DOHH2 (cell line): ENCODE measurements at regions not wholly inside any gene's neighbourhood (a gene's known extent, or its start where the extent isn't known, plus 50 kb on each side); places are given as distances from the start of the nearest gene placed in this dataset.

Experiments
- H3F3A ChIP-seq: fragments of 200-600 bp; sonication (generic), shearing (Covaris generic); 2 replicates; pipeline ENCODE4 v1.6.0; 2016; ENCODE audit warnings: antibody characterized with exemption, mild to moderate bottlenecking; ENCODE audit not compliant: control insufficient read depth, insufficient read depth
- H3K27ac ChIP-seq: fragments of 200-600 bp; sonication (generic); 2 replicates; pipeline ENCODE4 v1.5.1; 2014; ENCODE audit warnings: low read depth, mild to moderate bottlenecking, low read length, moderate library complexity
- H3K27me3 ChIP-seq: fragments of 200-600 bp; sonication (generic); 2 replicates; pipeline ENCODE4 v1.6.1; 2014; ENCODE audit warnings: mild to moderate bottlenecking, low read length, mixed read lengths; ENCODE audit not compliant: control insufficient read depth
- H3K36me3 ChIP-seq: fragments of 200-600 bp; sonication (generic); 2 replicates; pipeline ENCODE4 v1.6.1; 2014; ENCODE audit warnings: mild to moderate bottlenecking, low read length, moderate library complexity, mixed read lengths; ENCODE audit not compliant: control insufficient read depth
- H3K4me1 ChIP-seq: fragments of 200-600 bp; sonication (generic); 2 replicates; pipeline ENCODE4 v1.6.1; 2014; ENCODE audit warnings: mild to moderate bottlenecking, low read length, mixed read lengths; ENCODE audit not compliant: control insufficient read depth
- H3K4me2 ChIP-seq: fragments of 200-600 bp; sonication (generic); 2 replicates; pipeline ENCODE4 v1.6.0; 2014; ENCODE audit warnings: mild to moderate bottlenecking, low read length, moderate library complexity
- H3K4me3 ChIP-seq: fragments of 200-600 bp; sonication (generic); 2 replicates; pipeline ENCODE4 v1.5.1; 2014; ENCODE audit warnings: mild to moderate bottlenecking, low read length, mixed read lengths
- H3K79me2 ChIP-seq: fragments of 200-600 bp; sonication (generic); 2 replicates; pipeline ENCODE4 v1.6.1; 2014; ENCODE audit warnings: mild to moderate bottlenecking, low read length, mixed read lengths; ENCODE audit not compliant: control insufficient read depth
- H3K9me2 ChIP-seq: fragments of 200-600 bp; sonication (generic); replicated peaks from 2 replicates; pipeline ENCODE4 v1.6.1; 2014; ENCODE audit warnings: mild to moderate bottlenecking, low read length, mixed read lengths; ENCODE audit not compliant: control insufficient read depth
- H3K9me3 ChIP-seq: fragments of 200-600 bp; sonication (generic); 2 replicates; pipeline ENCODE4 v1.6.1; 2014; ENCODE audit warnings: antibody characterized with exemption, low read length, mixed read lengths; ENCODE audit not compliant: control insufficient read depth, insufficient read depth
- H4K20me1 ChIP-seq: fragments of 200-600 bp; sonication (generic); 2 replicates; pipeline ENCODE4 v1.6.0; 2014; ENCODE audit warnings: low read depth, mild to moderate bottlenecking, antibody characterized with exemption, low read length, moderate library complexity; ENCODE audit not compliant: control insufficient read depth, insufficient read depth
- CTCF ChIP-seq: fragments of 200-600 bp; sonication (generic); IDR thresholded peaks from one replicate; pipeline ENCODE4 v1.5.1; 2014; ENCODE audit warnings: antibody characterized with exemption, mild to moderate bottlenecking, low read depth, low read length; ENCODE audit not compliant: poor library complexity, severe bottlenecking
- EZH2phosphoT487 ChIP-seq: fragments of 200-600 bp; sonication (generic); IDR thresholded peaks from 2 replicates; pipeline ENCODE4 v1.6.1; 2017; ENCODE audit warnings: borderline replicate concordance, mild to moderate bottlenecking, antibody characterized with exemption, low read length, moderate library complexity, mixed read lengths

- Histone ChIP-seq H3K36me3 (no peaks in the 10 kb centered on the region), H3K27ac (no peak overlapping the region), H3K4me2 (no peak overlapping the region), H3F3A (no peaks in the 10 kb centered on the region), H3K4me3 (no peak overlapping the region), H3K9me3 (no peaks in the 10 kb centered on the region), H3K79me2 (no peaks in the 10 kb centered on the region), H3K4me1 (no peaks in the 10 kb centered on the region), H3K9me2 (no peaks in the 10 kb centered on the region), H4K20me1 (no peaks in the 10 kb centered on the region), H3K27me3 (no peaks in the 10 kb centered on the region)
- TF ChIP-seq EZH2phosphoT487, result no peak
- TF ChIP-seq CTCF, result no peak
Observed at GRCh38 chrX:118198577-118198976, 82.0 kb upstream of the KLHL13 start.

- Histone ChIP-seq H3K4me1 (no peaks in the 10 kb centered on the region), H3K4me2 (no peak overlapping the region), H4K20me1 (no peaks in the 10 kb centered on the region), H3K9me3 (no peaks in the 10 kb centered on the region), H3K27ac (no peak overlapping the region), H3K79me2 (no peaks in the 10 kb centered on the region), H3F3A (no peaks in the 10 kb centered on the region), H3K36me3 (no peaks in the 10 kb centered on the region), H3K27me3 (no peaks in the 10 kb centered on the region), H3K9me2 (no peaks in the 10 kb centered on the region), H3K4me3 (no peak overlapping the region)
- TF ChIP-seq EZH2phosphoT487 (no peak), CTCF (no peak)
Observed at GRCh38 chrX:118199997-118200396, 83.4 kb upstream of the KLHL13 start.

- Histone ChIP-seq H3K79me2 (no peaks in the 10 kb centered on the region), H3K9me3 (no peaks in the 10 kb centered on the region), H3K9me2 (no peaks in the 10 kb centered on the region), H3K36me3 (no peaks in the 10 kb centered on the region), H3F3A (no peaks in the 10 kb centered on the region), H3K27me3 (no peaks in the 10 kb centered on the region), H4K20me1 (no peaks in the 10 kb centered on the region), H3K27ac (no peak overlapping the region), H3K4me2 (no peak overlapping the region), H3K4me1 (peaks cover under 1% of the 10 kb centered on the region), H3K4me3 (no peak overlapping the region)
- TF ChIP-seq CTCF (no peak), EZH2phosphoT487 (no peak)
Observed at GRCh38 chrX:118205421-118206395, 89.1 kb upstream of the KLHL13 start.
